ENCODE measurements at regions not wholly inside any gene's neighbourhood (a gene's known extent, or its start where the extent isn't known, plus 50 kb on each side); places are given as distances from the start of the nearest gene placed in this dataset.

DNA sequence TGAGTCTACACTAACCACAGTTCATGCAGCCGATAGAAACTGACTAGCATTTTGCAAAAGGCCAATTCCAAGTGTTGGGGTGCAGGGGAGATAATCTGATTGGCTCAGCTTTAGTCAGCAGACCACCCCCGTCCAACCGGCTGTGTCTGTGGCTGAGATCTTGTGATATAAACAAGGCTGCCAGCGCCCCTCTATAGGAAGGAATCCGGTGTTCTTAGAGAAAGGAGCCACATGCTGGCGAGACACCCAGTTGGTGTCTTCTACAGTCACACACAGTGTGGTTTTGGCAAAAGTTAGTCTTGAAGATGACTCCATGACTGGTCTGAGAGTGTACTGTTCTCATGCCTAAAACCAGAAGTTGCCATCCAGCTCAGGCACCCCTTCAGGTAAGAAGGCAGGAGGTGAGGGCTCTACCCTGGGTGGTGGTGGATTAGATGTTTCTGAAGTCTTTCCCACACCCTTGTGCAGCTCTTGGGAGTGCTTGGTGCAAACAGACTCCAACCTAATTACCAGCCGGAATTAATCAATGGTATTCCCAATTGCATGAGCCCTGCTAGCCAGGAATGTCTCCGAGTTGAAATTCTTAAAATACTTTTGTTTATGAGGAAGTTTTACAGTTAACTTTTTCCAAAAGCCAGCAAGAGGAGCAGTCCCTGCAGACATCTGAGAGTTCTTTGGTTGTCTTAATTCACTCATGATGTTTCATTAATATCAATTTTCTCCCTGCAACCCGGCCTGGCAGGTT lies 172.3 kb upstream of the IRX6 start:
- TF ChIP-seq POLR2AphosphoS5 (IDR thresholded peaks at IDR 0.05; ENCODE audit: low read depth, low read length), result no peak
- no peak for TF ChIP-seq POLR2A (IDR thresholded peaks at IDR 0.05; ENCODE audit: low read depth, low read length)
- TF ChIP-seq TAF1 (IDR thresholded peaks at IDR 0.05; ENCODE audit: borderline replicate concordance, low read depth, low read length), result no peak

Data from GM12892 (cell line).